GM18507 (cell line): ENCODE measurements at regions not wholly inside any gene's neighbourhood (a gene's known extent, or its start where the extent isn't known, plus 50 kb on each side); places are given as distances from the start of the nearest gene placed in this dataset.
A peak's percentile ranks its signal among the peaks of the same experiment; 100 is the strongest.

Experiments
- DNase-seq: peaks from one replicate; pipeline ENCODE4 v3.0.0; 2011; ENCODE audit warnings: low read depth; ENCODE audit not compliant: insufficient read length; ENCODE audit errors: extremely low spot score
- FAIRE-seq: peaks from 2 replicates; lab custom pipeline; 2011; peaks lifted over from hg19 to GRCh38; lab: Jason Lieb, UNC

GRCh38 chr12:97308576-97309198 is 153.9 kb upstream of the RMST start:
- DNase-seq (no peak), FAIRE-seq (peak; percentile 89)

GRCh38 chr12:97309921-97310320 is 152.7 kb upstream of the RMST start:
- DNase-seq, result no peak
- no peak for FAIRE-seq

GRCh38 chr12:97312570-97313135 is 150.0 kb upstream of the RMST start:
- DNase-seq (no peak), FAIRE-seq (no peak)

DNA sequence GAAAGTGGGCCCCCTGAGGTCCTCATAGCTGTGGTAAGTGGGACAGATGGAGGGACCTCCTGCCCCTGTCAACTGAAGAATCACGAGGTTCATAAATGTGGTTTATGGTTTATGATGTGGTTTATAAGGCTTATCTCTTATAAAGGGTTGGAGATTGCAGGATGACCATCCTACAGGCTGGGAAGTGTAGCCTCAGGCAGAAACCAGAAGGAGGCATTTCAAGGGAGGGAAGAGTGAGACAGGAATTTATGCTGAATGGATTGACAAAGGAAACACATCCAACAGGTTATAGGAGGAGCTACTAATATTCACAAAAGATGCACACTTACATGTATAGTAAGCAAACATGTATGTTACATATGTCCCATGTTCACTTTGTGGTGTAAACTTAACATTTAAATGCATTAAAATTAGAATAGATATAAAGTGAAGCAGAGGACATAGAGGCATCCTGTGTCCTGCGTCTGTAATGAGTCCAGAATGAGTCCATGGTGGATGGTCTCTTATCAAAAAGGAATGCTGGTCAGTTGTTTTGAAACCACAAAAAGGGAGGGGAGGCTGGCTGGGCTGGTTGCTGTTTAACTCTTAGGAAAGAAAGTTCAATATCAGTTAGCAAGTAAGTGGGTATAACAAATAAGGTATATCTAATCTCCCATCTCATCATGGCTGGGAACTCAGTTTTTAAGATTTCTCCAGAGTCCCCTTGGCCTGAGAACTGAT is 149.0 kb upstream of the RMST start:
- DNase-seq, result no peak
- FAIRE-seq, result no peak

DNA sequence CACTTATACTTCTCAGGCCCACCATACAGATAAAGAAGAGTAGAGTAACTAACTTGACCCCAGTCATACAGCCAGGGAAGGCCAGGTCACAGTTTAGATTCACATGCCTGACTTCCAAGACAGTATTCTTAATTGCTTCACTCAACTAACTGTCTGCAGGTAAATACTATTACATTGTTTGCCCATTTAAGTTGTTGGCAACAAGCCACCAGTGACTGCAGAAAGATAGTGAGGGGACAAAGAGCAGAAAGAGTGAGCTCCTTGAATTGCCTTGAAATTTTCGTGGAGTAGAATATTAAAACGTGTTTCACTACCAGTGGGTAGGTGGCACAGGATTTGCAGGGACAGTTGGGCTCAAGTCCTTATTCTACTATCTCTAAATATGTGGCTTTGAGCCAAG is 146.3 kb upstream of the RMST start:
- DNase-seq (no peak), FAIRE-seq (no peak)

- FAIRE-seq, result no peak
- no peak for DNase-seq
Observed at GRCh38 chr12:97321621-97322020, 141.0 kb upstream of the RMST start.

DNA sequence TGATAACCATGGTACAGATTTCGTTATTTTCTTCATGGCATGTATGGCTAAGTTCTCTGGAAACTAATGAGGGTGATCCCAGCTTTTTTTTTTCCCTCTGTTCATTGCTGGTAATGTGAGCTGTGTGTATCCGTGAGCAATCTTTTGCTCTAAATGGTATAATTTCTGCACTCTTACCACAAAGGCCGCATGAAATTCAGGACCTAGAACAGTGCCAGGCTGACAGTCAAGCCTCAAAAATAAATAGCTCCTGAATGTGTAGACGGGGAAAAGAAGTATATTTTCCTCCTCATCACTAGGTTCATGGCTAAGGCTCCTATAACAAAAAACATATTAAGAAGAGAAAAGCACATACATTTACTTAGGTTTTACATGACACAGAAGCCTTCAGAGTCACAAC is 140.2 kb upstream of the RMST start:
- DNase-seq (no peak), FAIRE-seq (no peak)

DNA sequence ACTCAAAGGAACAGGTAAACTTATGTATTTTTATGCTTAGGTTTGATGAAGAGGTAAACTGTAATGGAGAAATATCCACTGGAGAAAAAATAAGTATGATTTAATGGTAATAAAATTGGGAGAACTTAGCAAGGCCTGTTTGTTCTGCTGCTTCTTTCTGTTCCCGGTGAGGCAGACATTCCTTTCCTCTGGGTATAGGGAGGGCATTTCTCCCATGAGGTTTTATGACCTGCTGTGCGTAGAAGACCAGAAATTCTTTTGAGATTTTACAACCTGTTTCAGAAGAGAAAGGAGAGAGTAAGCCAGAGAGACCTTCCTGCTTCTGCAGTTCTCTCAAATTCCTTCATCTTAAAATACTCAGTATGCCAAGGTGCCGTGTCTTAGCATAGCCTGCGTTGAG is 139.4 kb upstream of the RMST start:
- FAIRE-seq, result no peak

GRCh38 chr12:97324471-97324870 is 138.1 kb upstream of the RMST start:
- FAIRE-seq, result no peak

More for the DNA sequence above, 139.4 kb upstream of the RMST start:
- no peak for DNase-seq

DNA sequence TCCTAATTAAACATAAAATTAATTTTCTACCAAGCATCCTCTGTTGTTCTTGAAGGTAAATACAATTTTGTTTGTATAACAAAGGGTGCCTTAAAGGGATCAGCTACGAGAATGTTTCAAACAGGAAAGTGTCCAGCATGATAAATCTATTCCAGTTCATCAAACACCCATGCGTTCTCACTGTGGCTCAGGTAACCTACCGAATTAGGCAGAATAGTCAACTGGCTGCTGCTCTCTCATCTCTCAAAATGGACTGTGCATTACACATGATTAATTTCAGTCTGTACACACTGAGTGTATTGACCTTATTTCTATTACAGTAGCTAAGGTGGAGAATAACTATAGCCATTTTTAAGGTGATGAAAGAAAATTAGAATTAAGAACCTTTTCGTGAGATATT is 127.5 kb upstream of the RMST start:
- DNase-seq (no peak), FAIRE-seq (no peak)

More at GRCh38 chr12:97324471-97324870, 138.1 kb upstream of the RMST start:
- no peak for DNase-seq

DNA sequence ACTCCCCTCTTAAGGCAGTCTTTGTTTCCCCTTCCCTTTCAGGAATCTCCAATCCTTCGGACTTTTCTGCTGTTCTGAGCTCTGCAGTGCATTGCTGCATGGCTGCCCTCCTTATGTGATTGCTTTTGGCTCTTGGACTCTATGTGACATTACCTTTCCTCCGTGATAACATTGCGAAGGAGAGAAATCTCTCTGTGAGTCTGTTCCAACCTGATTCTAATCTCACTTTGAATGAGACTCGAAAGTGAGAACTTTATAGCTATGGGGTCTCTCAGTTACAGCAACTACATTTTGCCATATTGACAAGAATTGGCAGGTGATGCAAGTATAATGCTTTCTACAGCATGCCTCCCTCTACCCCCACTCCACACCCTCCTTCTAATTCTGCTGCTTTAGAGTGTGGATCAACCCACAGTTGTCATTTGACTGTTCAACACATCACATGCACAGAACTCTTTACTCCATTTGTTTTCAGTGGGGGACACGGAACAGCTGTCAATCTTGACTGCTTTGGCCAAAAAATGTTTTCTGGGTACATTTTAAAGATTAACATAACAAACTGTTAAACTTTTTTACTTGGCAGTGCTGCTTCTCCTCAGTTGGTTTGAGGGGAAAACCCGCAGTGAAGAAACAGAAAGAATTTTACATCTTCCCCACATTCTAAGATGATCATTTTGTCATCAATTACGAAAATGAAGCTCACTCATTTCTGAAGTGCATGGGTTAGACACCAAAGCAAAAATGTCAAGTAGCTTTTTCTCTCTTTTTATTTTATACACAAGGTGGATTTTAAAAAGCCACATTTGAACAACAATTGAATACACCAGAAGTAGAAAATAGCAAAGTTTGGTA is 125.5 kb upstream of the RMST start:
- no peak for FAIRE-seq
- no peak for DNase-seq

DNA sequence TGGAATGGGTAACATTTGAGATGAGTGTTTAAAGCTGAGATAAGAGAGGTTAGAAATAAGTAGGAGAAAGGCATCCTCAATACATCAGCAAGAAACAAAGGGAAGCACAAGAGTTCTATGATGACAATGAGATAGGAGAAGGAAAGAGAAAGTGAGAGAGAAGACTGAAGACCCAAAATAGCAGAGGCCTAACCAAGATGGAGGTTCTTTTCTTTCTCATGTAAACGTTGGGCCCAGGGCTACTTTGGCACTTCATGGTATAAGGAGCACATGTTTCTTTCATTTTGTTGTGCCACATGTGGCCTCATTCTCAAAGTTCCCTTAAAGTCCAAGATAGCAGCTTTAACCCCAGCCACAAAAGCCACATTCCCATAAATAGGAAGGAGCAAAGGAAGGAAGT is 120.5 kb upstream of the RMST start:
- FAIRE-seq, result no peak
- DNase-seq, result no peak

- FAIRE-seq, result no peak
- DNase-seq, result no peak
Observed at GRCh38 chr12:97347956-97348355, 114.6 kb upstream of the RMST start.

GRCh38 chr12:97358361-97358760 is 104.2 kb upstream of the RMST start:
- FAIRE-seq (no peak), DNase-seq (no peak)

GRCh38 chr12:97359021-97359690 is 103.4 kb upstream of the RMST start:
- FAIRE-seq (no peak), DNase-seq (no peak)

- no peak for DNase-seq
- no peak for FAIRE-seq
Observed at GRCh38 chr12:97363693-97364092, 98.9 kb upstream of the RMST start.

DNA sequence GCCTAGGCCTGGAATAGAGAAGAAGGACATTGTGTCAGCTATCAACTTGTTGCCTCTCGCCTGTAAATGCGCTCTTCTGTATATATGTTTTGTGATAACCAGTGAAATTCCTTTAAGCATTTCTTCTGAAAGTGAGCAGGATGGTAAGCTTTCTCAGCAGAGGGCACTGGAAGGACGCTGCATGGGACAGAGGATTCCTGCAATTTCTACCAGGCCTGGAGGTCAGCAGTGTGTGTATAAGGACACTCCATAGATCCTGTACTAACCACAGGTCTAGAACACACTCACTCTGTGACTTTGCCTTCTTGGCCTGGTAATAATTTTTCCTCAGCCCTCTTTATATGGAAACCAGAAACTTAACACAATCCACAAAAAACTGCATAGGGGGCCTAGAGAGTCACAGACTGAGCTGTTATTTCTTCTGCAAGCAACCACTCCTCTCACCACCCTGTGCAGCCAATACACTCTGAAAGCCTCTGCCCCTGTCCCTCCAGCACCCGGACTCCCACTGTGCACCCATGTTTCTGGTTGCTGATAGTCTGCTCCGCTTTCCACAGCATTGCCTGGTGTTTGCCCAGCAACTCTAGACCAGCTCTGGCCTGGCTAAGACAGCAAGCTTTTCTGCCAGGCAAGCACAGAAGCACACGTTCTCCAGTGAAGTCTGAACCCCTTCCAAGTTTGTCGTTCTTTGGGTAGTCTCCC is 94.0 kb upstream of the RMST start:
- DNase-seq, result no peak
- FAIRE-seq, result no peak

DNA sequence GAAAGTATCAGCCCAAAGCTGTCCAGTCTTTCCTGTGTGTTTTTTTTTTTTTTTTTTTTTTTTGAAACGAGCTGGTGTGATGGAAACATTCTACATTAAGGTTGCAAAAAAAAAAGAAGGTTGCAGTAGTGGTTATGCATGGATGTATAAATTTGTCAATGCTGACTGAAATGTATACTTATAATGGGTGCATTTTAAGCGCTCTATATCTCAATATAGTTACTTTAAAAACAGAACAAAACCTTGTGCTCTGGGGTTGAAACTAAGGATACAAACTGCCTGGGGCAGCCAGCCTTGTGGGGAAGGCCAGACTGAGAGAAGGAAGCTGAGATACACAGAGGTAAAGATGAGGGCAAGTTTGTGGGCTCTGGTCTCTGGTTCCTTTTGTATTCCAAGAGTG is 87.3 kb upstream of the RMST start:
- FAIRE-seq (no peak), DNase-seq (no peak)

- FAIRE-seq, result no peak
- DNase-seq, result no peak
Observed at GRCh38 chr12:97380440-97380839, 82.2 kb upstream of the RMST start.
